ENCODE measurements at regions not wholly inside any gene's neighbourhood (a gene's known extent, or its start where the extent isn't known, plus 50 kb on each side); places are given as distances from the start of the nearest gene placed in this dataset.

DNA sequence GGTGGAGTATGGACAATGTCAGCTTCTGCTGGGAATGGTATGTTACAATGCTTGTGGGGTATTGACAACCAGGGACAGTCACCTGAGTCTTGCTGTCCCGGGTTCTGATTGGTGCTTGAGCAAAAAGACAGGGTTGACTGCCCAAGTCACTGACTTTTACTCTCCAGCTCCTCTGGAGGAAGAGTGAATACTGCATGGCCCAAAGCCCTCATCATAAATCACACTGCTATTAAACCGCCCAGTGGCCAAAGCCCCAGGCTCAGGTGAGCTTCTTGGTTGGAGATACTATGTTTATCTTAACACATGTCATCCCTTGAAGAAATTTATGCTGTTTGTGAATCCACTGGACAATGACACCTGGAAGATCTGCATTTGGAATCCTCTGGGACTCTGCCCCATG is 90.0 kb upstream of the IGFBP3 start:
- no peak for TF ChIP-seq CTCF (IDR thresholded peaks at IDR 0.05)
- no peak for TF ChIP-seq EZH2 (IDR thresholded peaks at IDR 0.05; ENCODE audit: borderline replicate concordance, insufficient read depth, low read depth, low read length, poor library complexity, severe bottlenecking)
